MM.1S (cell line): ENCODE measurements at regions not wholly inside any gene's neighbourhood (a gene's known extent, or its start where the extent isn't known, plus 50 kb on each side); places are given as distances from the start of the nearest gene placed in this dataset.

Experiments
- EZH2 ChIP-seq: fragments of 300-600 bp; sonication (generic); optimal IDR thresholded peaks from 2 replicates; pipeline ENCODE3; 2017; ENCODE audit warnings: low read depth, mild to moderate bottlenecking, antibody characterized with exemption, low read length, mixed read lengths
- TF ChIP-seq, protein P1 (sequence below): fragments of 300-600 bp; sonication (generic); IDR thresholded peaks from 2 replicates; pipeline ENCODE4 v1.5.1; 2016; ENCODE audit warnings: antibody characterized with exemption, low read length, mixed read lengths

GRCh38 chr16:72612256-72612655 lies 435.7 kb downstream of the ZFHX3 start:
- TF ChIP-seq, protein P1, sequence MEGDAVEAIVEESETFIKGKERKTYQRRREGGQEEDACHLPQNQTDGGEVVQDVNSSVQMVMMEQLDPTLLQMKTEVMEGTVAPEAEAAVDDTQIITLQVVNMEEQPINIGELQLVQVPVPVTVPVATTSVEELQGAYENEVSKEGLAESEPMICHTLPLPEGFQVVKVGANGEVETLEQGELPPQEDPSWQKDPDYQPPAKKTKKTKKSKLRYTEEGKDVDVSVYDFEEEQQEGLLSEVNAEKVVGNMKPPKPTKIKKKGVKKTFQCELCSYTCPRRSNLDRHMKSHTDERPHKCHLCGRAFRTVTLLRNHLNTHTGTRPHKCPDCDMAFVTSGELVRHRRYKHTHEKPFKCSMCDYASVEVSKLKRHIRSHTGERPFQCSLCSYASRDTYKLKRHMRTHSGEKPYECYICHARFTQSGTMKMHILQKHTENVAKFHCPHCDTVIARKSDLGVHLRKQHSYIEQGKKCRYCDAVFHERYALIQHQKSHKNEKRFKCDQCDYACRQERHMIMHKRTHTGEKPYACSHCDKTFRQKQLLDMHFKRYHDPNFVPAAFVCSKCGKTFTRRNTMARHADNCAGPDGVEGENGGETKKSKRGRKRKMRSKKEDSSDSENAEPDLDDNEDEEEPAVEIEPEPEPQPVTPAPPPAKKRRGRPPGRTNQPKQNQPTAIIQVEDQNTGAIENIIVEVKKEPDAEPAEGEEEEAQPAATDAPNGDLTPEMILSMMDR = no peak
- TF ChIP-seq EZH2 = no peak
